Right lobe of liver (tissue), 6 donors: ENCODE measurements at regions not wholly inside any gene's neighbourhood (a gene's known extent, or its start where the extent isn't known, plus 50 kb on each side); places are given as distances from the start of the nearest gene placed in this dataset.
A peak's percentile ranks its signal among the peaks of the same experiment; 100 is the strongest.

Source experiments
- ATAC-seq, 4 donors: fragments of 200-7000 bp; cut with Tn5 transposase; one replicate each; pipeline ENCODE4 v1.9.1; 2020; ENCODE audit warnings: mild to moderate bottlenecking in 4 of 4, moderate library complexity in 4 of 4
- DNase-seq, 3 donors: peaks; one replicate each; pipeline ENCODE4 v3.0.0-alpha.2; 2020
- H3K27ac ChIP-seq, 3 donors: fragments of 200-600 bp; one replicate each; pipeline ENCODE4 v1.8.0; 2022
- H3K27me3 ChIP-seq, 2 donors: fragments of 200-600 bp; one replicate each; pipeline ENCODE4 v1.8.0; 2022
- H3K36me3 ChIP-seq, 4 donors: fragments of 200-600 bp; sonication (generic) in 1 of 4; one replicate each; pipeline versions ENCODE4 v1.5.1 to v1.8.0; 2017 to 2022; ENCODE audit warnings: control low read depth in 1 of 4
- H3K4me1 ChIP-seq, 4 donors: fragments of 200-600 bp; sonication (generic) in 1 of 4; one replicate each; pipeline versions ENCODE4 v1.5.1 to v1.8.0; 2017 to 2022; ENCODE audit warnings: control low read depth in 1 of 4
- H3K4me3 ChIP-seq, 3 donors: fragments of 200-600 bp; one replicate each; pipeline ENCODE4 v1.8.0; 2022
- H3K9me3 ChIP-seq, 4 donors: fragments of 200-600 bp; sonication (generic) in 1 of 4; one replicate each; pipeline versions ENCODE4 v1.5.1 to v1.8.0; 2017 to 2022; ENCODE audit warnings: control low read depth in 1 of 4
- POLR2A ChIP-seq: fragments of 450-650 bp; IDR thresholded peaks from one replicate; pipeline ENCODE4 v1.6.1; 2017; ENCODE audit warnings: antibody characterized with exemption, mild to moderate bottlenecking
- WGBS: methylation state at CpG from one replicate; pipeline ENCODE4 v1.1.6; 2018; ENCODE audit warnings: low coverage, low lambda C conversion rate; ENCODE audit not compliant: insufficient coverage; ENCODE audit errors: missing lambda C conversion rate; 5-methylcytosine and 5-hydroxymethylcytosine counted together
- intact Hi-C, 2 donors: fragments of 100-400 bp; cut with DNase I; formaldehyde crosslinking; loops; one replicate each; pipeline versions ENCODE4 v1.11.2 to v1.14.1; 2022
- TF ChIP-seq, protein P1 (sequence below), 4 donors: fragments of 200-600 bp in 3 of 4; fragments of 450-650 bp in 1 of 4; IDR thresholded peaks; one replicate each; pipeline versions ENCODE4 v1.5.1 to v1.8.0; 2016 to 2022; ENCODE audit warnings: antibody characterized with exemption in 4 of 4, mild to moderate bottlenecking in 2 of 4
- donor health status: DM: no; HTN: yes; CAD: no.
- donor health status: DM: no; HTN: no; CAD: no.
- donor health status: DM: no; HTN: no; CAD: no.
- donor health status: DM: no; HTN: yes; CAD: no.
- donor health status: DM: no; HTN: yes; CAD: no.

DNA sequence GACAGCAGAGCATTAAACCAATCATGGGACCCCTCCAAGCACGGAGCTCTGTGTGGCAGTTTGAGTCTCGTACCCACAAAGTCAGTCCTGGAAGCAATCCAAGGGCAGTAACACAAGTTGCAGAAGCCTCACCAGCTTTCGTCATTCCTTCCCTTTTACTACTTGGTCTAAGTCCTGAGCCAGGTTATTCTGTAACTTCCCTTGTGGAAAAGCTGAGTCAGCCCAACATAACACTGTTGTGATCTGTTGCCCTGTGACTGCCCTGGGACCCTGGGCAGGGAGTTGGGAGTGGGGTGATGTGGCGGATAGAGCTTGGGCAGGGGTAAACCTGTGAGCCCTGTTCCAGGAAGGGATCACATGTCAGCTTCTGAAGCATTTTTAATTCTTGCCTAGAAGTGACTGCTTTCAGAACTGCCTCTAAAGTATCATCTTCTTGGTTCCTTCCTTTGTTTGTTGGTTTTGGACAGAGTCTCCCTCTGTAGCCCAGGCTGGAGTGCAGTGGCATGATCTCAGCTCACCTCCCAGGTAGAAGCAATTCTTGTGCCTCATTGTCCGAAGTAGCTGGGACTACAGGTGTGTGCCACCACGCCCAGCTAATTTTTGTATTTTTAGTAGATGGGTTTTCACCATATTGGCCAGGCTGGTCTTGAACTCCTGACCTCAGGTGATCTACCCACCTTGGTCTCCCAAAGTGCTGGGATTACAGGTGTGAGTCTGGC, 183.7 kb upstream of the JAG1 start:
- ATAC-seq, result peak; percentile 69 to 92 (median 88)

DNA sequence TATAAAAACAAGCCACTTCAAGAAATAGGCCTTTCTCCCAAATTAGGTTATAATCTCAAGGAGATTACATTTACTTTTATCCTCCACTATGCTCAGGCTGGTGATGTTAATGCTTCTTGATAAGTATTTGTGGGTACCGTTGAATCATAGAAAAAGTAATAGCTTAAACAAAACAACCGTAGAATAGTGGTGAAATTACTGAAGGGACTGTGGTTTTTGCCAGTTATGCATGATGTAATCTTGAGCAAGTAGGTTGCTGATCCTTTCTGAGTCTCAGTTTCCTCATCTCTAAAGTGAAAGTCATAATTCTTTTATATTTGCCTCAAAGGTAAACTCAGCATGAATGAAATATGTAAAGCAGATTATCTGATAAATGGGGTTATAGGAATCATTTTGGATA, 187.3 kb upstream of the JAG1 start:
- WGBS, result 69% methylated on average over 2 of the region's 2 CpGs

More for the DNA sequence above, 183.7 kb upstream of the JAG1 start:
- no peaks in the 10 kb centered on the region for H3K9me3 ChIP-seq
- 29% methylated on average over 6 of the region's 6 CpGs for WGBS
- peaks cover 0 to 21% (median 3%) of the 10 kb centered on the region in 4 donors for H3K4me1 ChIP-seq
- TF ChIP-seq, protein P1, sequence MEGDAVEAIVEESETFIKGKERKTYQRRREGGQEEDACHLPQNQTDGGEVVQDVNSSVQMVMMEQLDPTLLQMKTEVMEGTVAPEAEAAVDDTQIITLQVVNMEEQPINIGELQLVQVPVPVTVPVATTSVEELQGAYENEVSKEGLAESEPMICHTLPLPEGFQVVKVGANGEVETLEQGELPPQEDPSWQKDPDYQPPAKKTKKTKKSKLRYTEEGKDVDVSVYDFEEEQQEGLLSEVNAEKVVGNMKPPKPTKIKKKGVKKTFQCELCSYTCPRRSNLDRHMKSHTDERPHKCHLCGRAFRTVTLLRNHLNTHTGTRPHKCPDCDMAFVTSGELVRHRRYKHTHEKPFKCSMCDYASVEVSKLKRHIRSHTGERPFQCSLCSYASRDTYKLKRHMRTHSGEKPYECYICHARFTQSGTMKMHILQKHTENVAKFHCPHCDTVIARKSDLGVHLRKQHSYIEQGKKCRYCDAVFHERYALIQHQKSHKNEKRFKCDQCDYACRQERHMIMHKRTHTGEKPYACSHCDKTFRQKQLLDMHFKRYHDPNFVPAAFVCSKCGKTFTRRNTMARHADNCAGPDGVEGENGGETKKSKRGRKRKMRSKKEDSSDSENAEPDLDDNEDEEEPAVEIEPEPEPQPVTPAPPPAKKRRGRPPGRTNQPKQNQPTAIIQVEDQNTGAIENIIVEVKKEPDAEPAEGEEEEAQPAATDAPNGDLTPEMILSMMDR (IDR thresholded peaks at IDR 0.05), result no peak
- no peak for TF ChIP-seq POLR2A
- H3K27me3 ChIP-seq, result no peaks in the 10 kb centered on the region
- intact Hi-C loops, result no loop called here
- H3K36me3 ChIP-seq, result no peaks in the 10 kb centered on the region
- DNase-seq, result peak; percentile 29 to 70 (median 68)
- peak overlapping the region in 1 of 3 donors; percentile 76 for H3K27ac ChIP-seq
- no peak overlapping the region for H3K4me3 ChIP-seq

DNA sequence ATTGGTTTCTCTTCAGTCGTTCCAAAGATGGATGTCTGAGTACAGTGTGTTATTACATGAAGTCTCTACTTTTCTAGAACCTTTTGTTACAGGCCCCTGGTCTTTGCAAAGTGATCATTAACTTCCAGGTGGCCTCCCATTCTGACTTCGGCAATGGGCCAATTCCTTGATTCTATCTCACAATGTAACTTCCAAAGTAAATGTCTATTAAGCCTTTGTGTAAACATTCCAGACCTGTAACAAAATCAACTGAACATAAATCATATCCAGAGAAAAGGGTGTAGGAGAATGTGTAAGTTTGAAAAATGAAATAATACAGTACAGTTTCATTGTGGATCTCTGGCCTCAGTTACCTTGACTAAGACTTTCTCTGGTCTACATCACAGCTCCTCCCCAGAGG, 187.8 kb upstream of the JAG1 start:
- intact Hi-C loops, result no loop called here
- no peaks in the 10 kb centered on the region for H3K27me3 ChIP-seq
- TF ChIP-seq POLR2A, result no peak
- TF ChIP-seq, protein P1 (IDR thresholded peaks at IDR 0.05), result no peak
- H3K4me3 ChIP-seq, result no peak overlapping the region
- no peak for ATAC-seq
- DNase-seq, result no peak
- WGBS, result 53% methylated on average over 2 of the region's 2 CpGs
- no peak overlapping the region for H3K27ac ChIP-seq
- H3K36me3 ChIP-seq, result no peaks in the 10 kb centered on the region
- peaks cover 0 to 13% (median 3%) of the 10 kb centered on the region in 4 donors for H3K4me1 ChIP-seq
- no peaks in the 10 kb centered on the region for H3K9me3 ChIP-seq

More for the DNA sequence above, 187.3 kb upstream of the JAG1 start:
- peaks cover 0 to 18% (median 3%) of the 10 kb centered on the region in 4 donors for H3K4me1 ChIP-seq
- ATAC-seq, result no peak
- DNase-seq, result no peak
- intact Hi-C loops, result no loop called here
- H3K9me3 ChIP-seq, result no peaks in the 10 kb centered on the region
- no peak overlapping the region for H3K4me3 ChIP-seq
- no peak for TF ChIP-seq POLR2A
- TF ChIP-seq, protein P1 (IDR thresholded peaks at IDR 0.05), result no peak
- no peaks in the 10 kb centered on the region for H3K27me3 ChIP-seq
- no peaks in the 10 kb centered on the region for H3K36me3 ChIP-seq
- no peak overlapping the region for H3K27ac ChIP-seq

DNA sequence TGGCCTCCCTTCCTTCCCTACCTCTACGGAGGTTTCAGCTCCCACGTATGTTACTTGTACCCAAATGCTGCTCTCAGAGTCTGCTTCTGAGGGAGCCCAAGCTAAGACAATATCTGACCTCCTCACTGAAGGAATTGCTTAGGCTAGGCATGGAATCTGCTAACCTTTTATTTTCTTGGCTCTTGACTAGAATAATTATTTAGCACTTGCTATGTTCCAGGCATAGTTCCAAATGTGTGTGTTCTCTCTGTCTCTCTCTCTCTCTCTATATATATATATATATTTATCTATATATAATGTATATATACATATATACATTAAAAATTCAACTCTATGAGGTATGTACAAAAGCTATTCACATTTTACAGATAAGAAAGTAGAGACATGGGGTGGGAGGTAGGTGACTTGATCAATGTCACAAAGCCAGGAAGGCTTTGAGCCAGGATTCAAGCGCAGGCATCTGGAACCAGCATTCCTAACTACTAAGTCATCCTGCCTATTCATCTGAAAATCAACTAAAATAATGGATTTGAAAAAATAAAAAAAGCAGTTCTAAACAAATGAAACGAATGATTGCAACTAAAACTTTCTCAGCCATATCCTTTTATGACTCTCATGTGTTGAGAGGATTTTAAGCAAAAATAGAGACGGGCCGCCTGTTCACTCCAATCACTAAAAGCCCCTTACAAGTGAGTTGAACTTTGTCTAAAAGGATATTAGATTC, 189.7 kb upstream of the JAG1 start:
- H3K27me3 ChIP-seq, result no peaks in the 10 kb centered on the region
- DNase-seq, result no peak
- no peak overlapping the region for H3K27ac ChIP-seq
- WGBS, result 59% methylated on average over 5 of the region's 6 CpGs
- no peak for ATAC-seq
- no peaks in the 10 kb centered on the region for H3K4me1 ChIP-seq
- no peaks in the 10 kb centered on the region for H3K9me3 ChIP-seq
- intact Hi-C loops, result no loop called here
- no peaks in the 10 kb centered on the region for H3K36me3 ChIP-seq
- TF ChIP-seq POLR2A, result no peak
- TF ChIP-seq, protein P1 (IDR thresholded peaks at IDR 0.05), result no peak
- no peak overlapping the region for H3K4me3 ChIP-seq
